GM23248 (cell line): ENCODE measurements at regions not wholly inside any gene's neighbourhood (a gene's known extent, or its start where the extent isn't known, plus 50 kb on each side); places are given as distances from the start of the nearest gene placed in this dataset.
"Not testable (repeated sequence)": the region's sequence is repeated elsewhere in the genome, so short reads cannot be mapped to it uniquely, and the experiment has no call there.

Experiments
- DNase-seq: peaks from one replicate; pipeline ENCODE4 v3.0.0-alpha.2; 2015
- H2AFZ ChIP-seq: fragments of 200-600 bp; sonication (generic); 2 replicates; pipeline ENCODE4 v1.6.1; 2016; ENCODE audit warnings: antibody characterized with exemption
- H3F3A ChIP-seq: fragments of 200-600 bp; sonication (generic); 2 replicates; pipeline ENCODE4 v1.6.1; 2016; ENCODE audit warnings: mild to moderate bottlenecking, antibody characterized with exemption, mixed run types; ENCODE audit not compliant: insufficient read depth
- H3K27ac ChIP-seq: fragments of 200-600 bp; sonication (generic); 2 replicates; pipeline ENCODE4 v1.5.1; 2016; ENCODE audit warnings: mild to moderate bottlenecking
- H3K27me3 ChIP-seq: fragments of 200-600 bp; sonication (generic); replicated peaks from 2 replicates; pipeline ENCODE4 v1.6.1; 2016; ENCODE audit warnings: mild to moderate bottlenecking; ENCODE audit not compliant: insufficient read depth
- H3K36me3 ChIP-seq: fragments of 200-600 bp; sonication (generic); 2 replicates; pipeline ENCODE4 v1.6.1; 2016; ENCODE audit warnings: low read depth, mild to moderate bottlenecking
- H3K4me1 ChIP-seq: fragments of 200-600 bp; sonication (generic); 2 replicates; pipeline ENCODE4 v1.6.1; 2016; ENCODE audit warnings: mild to moderate bottlenecking; ENCODE audit not compliant: insufficient read depth
- H3K4me2 ChIP-seq: fragments of 200-600 bp; sonication (generic); one replicate; pipeline ENCODE4 v1.6.1; 2016; ENCODE audit warnings: mild to moderate bottlenecking; ENCODE audit not compliant: unreplicated experiment
- H3K4me3 ChIP-seq: fragments of 200-600 bp; sonication (generic); 2 replicates; pipeline ENCODE4 v1.5.1; 2016; ENCODE audit warnings: mild to moderate bottlenecking
- H3K79me2 ChIP-seq: fragments of 200-600 bp; sonication (generic); 2 replicates; pipeline ENCODE4 v1.6.1; 2016; ENCODE audit warnings: mild to moderate bottlenecking; ENCODE audit not compliant: insufficient read depth
- H3K9ac ChIP-seq: fragments of 200-600 bp; sonication (generic); 2 replicates; pipeline ENCODE4 v1.6.1; 2016; ENCODE audit warnings: mild to moderate bottlenecking
- H3K9me2 ChIP-seq: fragments of 200-600 bp; sonication (generic); 2 replicates; pipeline ENCODE4 v1.6.1; 2016; ENCODE audit warnings: mixed run types, mild to moderate bottlenecking, moderate library complexity; ENCODE audit not compliant: insufficient read depth
- H3K9me3 ChIP-seq: fragments of 200-600 bp; sonication (generic); one replicate; pipeline ENCODE4 v1.6.1; 2017; ENCODE audit warnings: low read depth
- H4K20me1 ChIP-seq: fragments of 200-600 bp; sonication (generic); 2 replicates; pipeline ENCODE4 v1.6.0; 2016; ENCODE audit not compliant: insufficient read depth
- EZH2 ChIP-seq: fragments of 200-600 bp; sonication (generic); IDR thresholded peaks from 2 replicates; pipeline ENCODE4 v1.6.1; 2018; ENCODE audit warnings: antibody characterized with exemption, mild to moderate bottlenecking; ENCODE audit not compliant: insufficient read depth, poor library complexity, severe bottlenecking
- EZH2phosphoT487 ChIP-seq: fragments of 200-600 bp; sonication (generic); IDR thresholded peaks from 2 replicates; pipeline ENCODE4 v1.6.1; 2018; ENCODE audit warnings: antibody characterized with exemption, moderate library complexity, mild to moderate bottlenecking, low read depth; ENCODE audit not compliant: insufficient read depth
- WGBS, 2 experiments: methylation state at CpG; one replicate each; pipeline ENCODE4 v1.1.6; 2015 to 2017; ENCODE audit warnings: low lambda C conversion rate in 2 of 2, low coverage in 1 of 2; ENCODE audit errors: missing lambda C conversion rate in 2 of 2; 5-methylcytosine and 5-hydroxymethylcytosine counted together
- in situ Hi-C: fragments of 300-500 bp; cut with MboI; formaldehyde crosslinking; loops from 2 replicates; pipeline ENCODE4 v1.15.0; 2020

DNA sequence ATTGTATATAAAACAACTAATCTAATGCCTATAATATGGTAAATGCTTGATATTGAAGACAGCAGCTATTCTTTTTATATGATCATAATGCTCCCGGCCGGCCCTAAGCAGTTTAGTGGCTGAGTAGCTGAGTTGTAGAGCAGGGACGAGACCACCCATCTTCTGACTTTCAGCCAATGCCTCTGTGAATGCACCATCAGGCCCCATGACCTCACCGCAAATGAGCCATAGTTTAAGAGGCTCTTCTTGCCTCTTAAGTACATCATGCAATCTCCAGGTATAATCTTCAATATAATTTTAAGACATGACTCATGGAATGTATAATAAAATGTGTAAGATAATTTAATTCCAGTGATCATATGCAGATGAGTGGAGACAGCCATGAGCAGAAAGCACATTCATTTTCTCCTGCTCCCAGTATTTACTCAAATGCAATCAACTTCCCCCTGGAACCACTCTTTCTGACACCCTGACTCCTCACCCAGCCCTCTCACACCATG, 78.9 kb upstream of the SNX9 start:
- Histone ChIP-seq H3K4me2 (no peak overlapping the region), H4K20me1 (no peaks in the 10 kb centered on the region), H3K9me2 (no peaks in the 10 kb centered on the region), H3K79me2 (no peaks in the 10 kb centered on the region), H3K4me1 (no peaks in the 10 kb centered on the region), H3K27ac (no peak overlapping the region), H3K4me3 (no peak overlapping the region), H2AFZ (no peak overlapping the region), H3K9me3 (no peaks in the 10 kb centered on the region), H3K9ac (no peak overlapping the region), H3F3A (no peaks in the 10 kb centered on the region), H3K27me3 (no peaks in the 10 kb centered on the region), H3K36me3 (no peaks in the 10 kb centered on the region)
- no peak for DNase-seq
- no peak for TF ChIP-seq EZH2
- no peak for TF ChIP-seq EZH2phosphoT487
- in situ Hi-C loops: no loop called here
- 72 to 80% methylated on average over 4 of the region's 4 CpGs for WGBS, 2 experiments

DNA sequence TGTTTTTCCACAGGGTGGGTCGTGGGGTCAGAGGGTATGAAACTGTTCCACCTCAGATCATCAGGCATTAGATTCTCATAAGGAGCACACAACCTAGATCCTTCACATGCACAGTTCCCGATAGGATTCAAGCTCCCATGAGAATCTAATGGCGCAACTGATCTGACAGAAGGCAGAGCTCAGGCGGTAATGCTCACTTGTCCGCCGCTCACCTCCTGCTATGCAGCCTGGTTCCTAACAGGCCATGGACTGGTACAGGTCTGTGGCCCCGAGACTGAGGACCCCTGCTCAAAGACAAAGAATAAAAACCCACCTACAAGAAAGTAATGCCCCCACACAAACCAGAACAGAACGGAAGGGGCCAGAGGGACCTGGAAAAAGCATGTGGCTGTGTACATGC, 76.1 kb upstream of the SNX9 start:
- Histone ChIP-seq H3K27me3 (no peaks in the 10 kb centered on the region), H4K20me1 (no peaks in the 10 kb centered on the region), H3K4me1 (no peaks in the 10 kb centered on the region), H3K79me2 (no peaks in the 10 kb centered on the region), H3K27ac (no peak overlapping the region), H3K4me3 (no peak overlapping the region), H3K4me2 (no peak overlapping the region), H3K9me3 (no peaks in the 10 kb centered on the region), H3K36me3 (no peaks in the 10 kb centered on the region), H3K9ac (no peak overlapping the region), H3F3A (no peaks in the 10 kb centered on the region), H3K9me2 (no peaks in the 10 kb centered on the region), H2AFZ (no peak overlapping the region)
- 79 to 81% methylated on average over 8 of the region's 8 CpGs for WGBS, 2 experiments
- no peak for TF ChIP-seq EZH2
- TF ChIP-seq EZH2phosphoT487: no peak
- in situ Hi-C loops: no loop called here
- DNase-seq: no peak

- TF ChIP-seq EZH2phosphoT487: no peak
- in situ Hi-C loops: no loop called here
- Histone ChIP-seq H2AFZ (no peak overlapping the region), H3K9me3 (no peaks in the 10 kb centered on the region), H3K4me2 (no peak overlapping the region), H3K27me3 (no peaks in the 10 kb centered on the region), H3F3A (no peaks in the 10 kb centered on the region), H3K4me1 (no peaks in the 10 kb centered on the region), H3K27ac (no peak overlapping the region), H3K36me3 (no peaks in the 10 kb centered on the region), H4K20me1 (no peaks in the 10 kb centered on the region), H3K9me2 (no peaks in the 10 kb centered on the region), H3K4me3 (no peak overlapping the region), H3K79me2 (no peaks in the 10 kb centered on the region), H3K9ac (no peak overlapping the region)
- DNase-seq: no peak
- 83 to 85% methylated on average over 4 of the region's 4 CpGs for WGBS, 2 experiments
Observed at GRCh38 chr6:157747370-157747769, 75.7 kb upstream of the SNX9 start.

DNA sequence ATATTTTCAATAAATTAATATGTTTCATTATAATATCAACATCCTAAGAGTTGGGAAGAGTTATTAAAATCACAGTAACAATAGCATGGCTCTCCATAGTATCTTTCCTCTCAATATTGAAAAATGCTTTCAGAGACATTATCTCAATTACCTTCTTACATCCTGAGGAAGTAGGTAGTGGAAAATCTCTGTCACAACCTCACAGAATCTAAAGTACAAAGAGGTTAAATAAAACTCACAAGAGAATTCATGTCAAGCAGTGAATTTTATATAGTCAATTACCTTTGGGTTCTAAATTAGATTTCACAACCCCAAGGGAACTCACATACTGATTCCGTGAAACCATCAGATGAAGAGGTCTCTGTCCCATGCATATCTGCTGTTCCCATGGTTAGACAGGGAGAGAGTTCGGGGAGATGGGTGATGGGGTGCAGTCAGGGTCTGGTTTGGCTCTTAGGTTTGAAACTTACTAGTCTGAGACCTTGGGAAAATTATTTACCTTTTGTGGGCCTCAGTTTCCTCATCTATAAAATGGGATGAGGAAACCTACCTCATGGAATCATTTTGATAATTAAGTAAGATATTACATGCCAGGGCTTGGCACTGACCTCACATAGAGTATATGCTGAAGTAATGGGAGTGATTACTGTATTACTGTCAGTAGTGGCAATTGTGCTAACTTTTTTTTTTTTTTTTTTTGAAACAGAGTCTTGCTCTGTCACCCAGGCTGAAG, 74.0 kb upstream of the SNX9 start:
- no peak overlapping the region for H3K4me2 ChIP-seq
- no peak for DNase-seq
- no peaks in the 10 kb centered on the region for H3K36me3 ChIP-seq
- WGBS, 2 experiments: 81 to 90% methylated on average over 2 of the region's 2 CpGs
- H4K20me1 ChIP-seq: no peaks in the 10 kb centered on the region
- no peaks in the 10 kb centered on the region for H3F3A ChIP-seq
- no peak for TF ChIP-seq EZH2phosphoT487
- TF ChIP-seq EZH2: no peak
- H3K4me3 ChIP-seq: no peak overlapping the region
- no peaks in the 10 kb centered on the region for H3K27me3 ChIP-seq
- no peak overlapping the region for H2AFZ ChIP-seq
- no peaks in the 10 kb centered on the region for H3K9me2 ChIP-seq
- in situ Hi-C loops: no loop called here
- no peaks in the 10 kb centered on the region for H3K4me1 ChIP-seq
- no peaks in the 10 kb centered on the region for H3K9me3 ChIP-seq
- no peaks in the 10 kb centered on the region for H3K79me2 ChIP-seq
- no peak overlapping the region for H3K9ac ChIP-seq
- H3K27ac ChIP-seq: no peak overlapping the region

DNA sequence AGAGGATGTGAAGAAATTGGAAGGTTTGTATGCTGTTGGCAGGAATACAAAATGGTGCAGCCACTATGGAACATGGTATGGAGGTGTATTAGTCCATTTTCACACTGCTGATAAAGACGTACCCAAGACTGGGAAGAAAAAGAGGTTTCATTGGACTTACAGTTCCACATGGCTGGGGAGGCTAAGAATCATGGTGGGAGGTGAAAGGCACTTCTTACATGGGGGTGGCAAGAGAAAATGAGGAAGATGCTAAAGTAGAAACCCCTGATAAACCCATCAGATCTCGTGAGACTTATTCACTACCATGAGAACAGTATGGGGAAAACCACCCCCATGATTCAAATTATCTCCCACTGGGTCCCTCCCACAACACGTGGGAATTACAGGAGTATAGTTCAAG, 72.1 kb upstream of the SNX9 start:
- H3K79me2 ChIP-seq, H3K4me1 ChIP-seq, H3K9ac ChIP-seq, H3F3A ChIP-seq, H3K27ac ChIP-seq, H3K9me2 ChIP-seq, DNase-seq, H2AFZ ChIP-seq, H3K4me2 ChIP-seq, H3K9me3 ChIP-seq, H3K4me3 ChIP-seq, H4K20me1 ChIP-seq, H3K36me3 ChIP-seq, H3K27me3 ChIP-seq: not testable (repeated sequence)
- WGBS, 2 experiments: 58 to 64% methylated on average over 3 of the region's 3 CpGs
- in situ Hi-C loops: loop anchor here (25.0 kb wide), 1 partner anchor 311 kb away; no protein-coding TSS in a partner anchor
